K562 (cell line): ENCODE measurements at regions not wholly inside any gene's neighbourhood (a gene's known extent, or its start where the extent isn't known, plus 50 kb on each side); places are given as distances from the start of the nearest gene placed in this dataset.

Source experiments
- ATAC-seq: fragments of 200-7000 bp; cut with Tn5 transposase; 3 replicates; pipeline ENCODE4 v1.9.1; 2020; ENCODE audit warnings: moderate library complexity
- BruUV-seq: library from RNA; stranded (reverse); fragments of 400-500 nt; replicated peaks from 2 replicates; lab custom pipeline; 2021; lab: Mats Ljungman, UMichigan
- CTCF ChIA-PET: fragments of 300-600 bp; formaldehyde crosslinking; extraction: SDS; loops from one replicate; lab custom pipeline; 2021; ENCODE audit warnings: low intra/inter-chr PET ratio; lab: Yijun Ruan, JAX
- POLR2A ChIA-PET: fragments of 300-600, 350-650 bp; sonication (Branson Sonifier 250); formaldehyde crosslinking; extraction: SDS; loops from one replicate; lab custom pipeline; 2021; ENCODE audit warnings: antibody characterized with exemption, inconsistent platforms; lab: Yijun Ruan, JAX
- DNase-seq, 4 experiments: peaks; one replicate each; pipeline versions ENCODE4 v3.0.0 to v3.0.0-alpha.2; 2011 to 2018; ENCODE audit warnings: low spot score in 3 of 4, mixed read lengths in 3 of 4; ENCODE audit errors: extremely low read depth in 1 of 4
- FAIRE-seq: peaks from 2 replicates; lab custom pipeline; 2011; peaks lifted over from hg19 to GRCh38; lab: Jason Lieb, UNC
- H2AFZ ChIP-seq: 2 replicates; pipeline ENCODE4 v1.6.0; 2011; ENCODE audit warnings: low read depth, low read length, control low read depth, inconsistent platforms
- H3K27ac ChIP-seq: fragments of 200-600 bp; 3 replicates; pipeline ENCODE4 v1.8.0; 2011; ENCODE audit warnings: low read depth, mild to moderate bottlenecking, control low read depth, inconsistent platforms, low read length, moderate library complexity, mixed read lengths; ENCODE audit errors: extremely low read depth
- H3K27me3 ChIP-seq, 2 experiments: fragments of 300-600 bp in 1 of 2; 2 replicates in 1 of 2; 3 replicates in 1 of 2; pipeline versions ENCODE4 v1.6.0 to v1.8.0; 2011; ENCODE audit warnings: inconsistent platforms in 2 of 2, low read length in 2 of 2, mild to moderate bottlenecking in 1 of 2, mixed read lengths in 1 of 2, moderate library complexity in 1 of 2; ENCODE audit not compliant: control insufficient read depth in 2 of 2, insufficient read depth in 2 of 2
- H3K36me3 ChIP-seq: fragments of 300-600 bp; 3 replicates; pipeline ENCODE4 v1.8.0; 2011; ENCODE audit warnings: mild to moderate bottlenecking, low read length, inconsistent platforms; ENCODE audit not compliant: control insufficient read depth, insufficient read depth
- H3K4me1 ChIP-seq, 2 experiments: fragments of 200-600 bp in 1 of 2; replicated peaks in 1 of 2; 2 replicates in 1 of 2; 3 replicates in 1 of 2; pipeline versions ENCODE4 v1.5.1 to v1.8.0; 2011; ENCODE audit warnings: inconsistent platforms in 2 of 2, low read length in 2 of 2, mild to moderate bottlenecking in 1 of 2, mixed read lengths in 1 of 2, moderate library complexity in 1 of 2; ENCODE audit not compliant: control insufficient read depth in 2 of 2, insufficient read depth in 2 of 2
- H3K4me2 ChIP-seq: 2 replicates; pipeline ENCODE4 v1.6.1; 2011; ENCODE audit warnings: low read length, control low read depth, inconsistent platforms, mixed read lengths; ENCODE audit not compliant: insufficient read depth
- H3K4me3 ChIP-seq: fragments of 200-600 bp; sonication (generic), shearing (Covaris generic); 2 replicates; pipeline ENCODE4 v1.5.1; 2016; ENCODE audit warnings: control low read depth, inconsistent platforms
- H3K79me2 ChIP-seq: fragments of 200-600 bp; 3 replicates; pipeline ENCODE4 v1.8.0; 2011; ENCODE audit warnings: low read length, inconsistent platforms; ENCODE audit not compliant: control insufficient read depth, insufficient read depth
- H3K9ac ChIP-seq, 2 experiments: 2 replicates each; pipeline versions ENCODE4 v1.6.0 to v1.6.1; 2011; ENCODE audit warnings: low read depth in 2 of 2, low read length in 2 of 2, control low read depth in 1 of 2, inconsistent platforms in 1 of 2, mild to moderate bottlenecking in 1 of 2, mixed read lengths in 1 of 2; ENCODE audit not compliant: insufficient read depth in 1 of 2
- H3K9me1 ChIP-seq: one replicate; pipeline ENCODE4 v1.6.0; 2011; ENCODE audit warnings: inconsistent platforms, mild to moderate bottlenecking, low read length, moderate library complexity; ENCODE audit not compliant: control insufficient read depth, insufficient read depth
- H3K9me3 ChIP-seq: replicated peaks from 2 replicates; pipeline ENCODE4 v1.5.1; 2011; ENCODE audit warnings: low read depth, low read length, inconsistent platforms; ENCODE audit not compliant: control insufficient read depth, insufficient read depth
- H4K20me1 ChIP-seq: replicated peaks from 2 replicates; pipeline ENCODE4 v1.6.1; 2011; ENCODE audit warnings: low read length, inconsistent platforms, mixed read lengths; ENCODE audit not compliant: control insufficient read depth, insufficient read depth
- BRF1 ChIP-seq: IDR thresholded peaks from 3 replicates; pipeline ENCODE4 v1.6.1; 2011; ENCODE audit warnings: borderline replicate concordance, mild to moderate bottlenecking; ENCODE audit not compliant: insufficient read length; ENCODE audit errors: extremely low read depth
- CLOCK ChIP-seq: fragments of 250-450 bp; sonication (Bioruptor Pico); IDR thresholded peaks from 2 replicates; pipeline ENCODE4 v1.4.0; 2020; ENCODE audit warnings: mild to moderate bottlenecking, moderate library complexity, borderline replicate concordance
- CTCFL ChIP-seq: IDR thresholded peaks from 2 replicates; pipeline ENCODE4 v1.6.1; 2011; ENCODE audit warnings: borderline replicate concordance, low read depth, mild to moderate bottlenecking, moderate library complexity, low read length; ENCODE audit not compliant: insufficient read depth, poor library complexity, severe bottlenecking
- GABPB2 ChIP-seq: fragments of 250-450 bp; sonication (Bioruptor Pico); conservative IDR thresholded peaks from 2 replicates; pipeline ENCODE4 v1.5.1; 2021; ENCODE audit warnings: mild to moderate bottlenecking
- HDAC3 ChIP-seq: fragments of 450-650 bp; IDR thresholded peaks from 2 replicates; pipeline ENCODE4 v1.6.1; 2018; ENCODE audit warnings: borderline replicate concordance, mild to moderate bottlenecking, moderate library complexity; ENCODE audit not compliant: partially characterized antibody
- ILK ChIP-seq: fragments of 450-650 bp; IDR thresholded peaks from 2 replicates; pipeline ENCODE4 v1.6.1; 2016; ENCODE audit warnings: missing genetic modification characterization, low read depth, mild to moderate bottlenecking, missing compliant biosample characterization, moderate library complexity, borderline replicate concordance
- KHSRP ChIP-seq: fragments of 450-650 bp; IDR thresholded peaks from 2 replicates; pipeline ENCODE4 v1.6.1; 2017
- ZNF143 ChIP-seq: sonication (generic); formaldehyde crosslinking; IDR thresholded peaks from 2 replicates; pipeline ENCODE4 v1.9.0; 2022; ENCODE audit warnings: mild to moderate bottlenecking, missing genetic modification reagents
- WGBS: fragments of 100-300 bp; shearing (Covaris generic); methylation state at CpG from one replicate; pipeline ENCODE4 v1.1.6; 2016; ENCODE audit warnings: low coverage, mixed read lengths; ENCODE audit not compliant: insufficient coverage; ENCODE audit errors: missing lambda C conversion rate; 5-methylcytosine and 5-hydroxymethylcytosine counted together
- in situ Hi-C: fragments of 300-500 bp; cut with MboI; formaldehyde crosslinking; loops from 4 replicates; pipeline ENCODE4 v1.15.0; 2018; ENCODE audit warnings: inconsistent platforms, mixed read lengths
- intact Hi-C: fragments of 100-400 bp; cut with micrococcal nuclease; formaldehyde crosslinking; loops from 2 replicates; pipeline ENCODE4 v1.14.2; 2022
- TF ChIP-seq, protein P1 (sequence below): fragments of 450-650 bp; IDR thresholded peaks from 2 replicates; pipeline ENCODE4 v1.6.1; 2017; ENCODE audit warnings: antibody characterized with exemption, mild to moderate bottlenecking
- TF ChIP-seq, protein P2 (sequence below), 2 experiments: fragments of 450-650 bp; IDR thresholded peaks; 2 replicates each; pipeline ENCODE4 v1.6.1; 2016

GRCh38 chr4:181659876-181660275 lies 583.3 kb upstream of the TENM3 start (continued):
- TF ChIP-seq CTCFL (no peak), BRF1 (no peak), HDAC3 (no peak), ZNF143 (CRISPR knock-in tag) (no peak)

DNA sequence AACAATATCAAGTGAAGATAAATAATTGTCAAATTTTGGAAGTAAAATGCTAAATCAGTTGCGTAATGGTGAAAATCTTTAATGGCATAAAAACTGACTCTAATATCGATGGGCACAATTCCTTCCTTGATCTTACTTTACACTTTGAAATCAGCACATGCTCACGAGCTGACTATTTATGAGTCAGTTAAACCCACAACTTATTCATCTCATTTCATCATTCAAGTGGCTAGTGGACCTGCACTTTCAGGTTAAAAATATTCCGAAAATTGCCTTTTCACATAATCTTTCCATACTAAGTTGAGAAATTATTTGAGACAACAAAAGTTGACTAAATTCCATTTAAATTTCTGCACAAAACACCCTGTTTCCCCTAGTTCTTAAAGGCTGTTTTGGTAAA lies 582.1 kb upstream of the TENM3 start:
- CTCF ChIA-PET: no interaction called here
- TF ChIP-seq CLOCK (CRISPR knock-in tag): no peak
- TF ChIP-seq, protein P1, sequence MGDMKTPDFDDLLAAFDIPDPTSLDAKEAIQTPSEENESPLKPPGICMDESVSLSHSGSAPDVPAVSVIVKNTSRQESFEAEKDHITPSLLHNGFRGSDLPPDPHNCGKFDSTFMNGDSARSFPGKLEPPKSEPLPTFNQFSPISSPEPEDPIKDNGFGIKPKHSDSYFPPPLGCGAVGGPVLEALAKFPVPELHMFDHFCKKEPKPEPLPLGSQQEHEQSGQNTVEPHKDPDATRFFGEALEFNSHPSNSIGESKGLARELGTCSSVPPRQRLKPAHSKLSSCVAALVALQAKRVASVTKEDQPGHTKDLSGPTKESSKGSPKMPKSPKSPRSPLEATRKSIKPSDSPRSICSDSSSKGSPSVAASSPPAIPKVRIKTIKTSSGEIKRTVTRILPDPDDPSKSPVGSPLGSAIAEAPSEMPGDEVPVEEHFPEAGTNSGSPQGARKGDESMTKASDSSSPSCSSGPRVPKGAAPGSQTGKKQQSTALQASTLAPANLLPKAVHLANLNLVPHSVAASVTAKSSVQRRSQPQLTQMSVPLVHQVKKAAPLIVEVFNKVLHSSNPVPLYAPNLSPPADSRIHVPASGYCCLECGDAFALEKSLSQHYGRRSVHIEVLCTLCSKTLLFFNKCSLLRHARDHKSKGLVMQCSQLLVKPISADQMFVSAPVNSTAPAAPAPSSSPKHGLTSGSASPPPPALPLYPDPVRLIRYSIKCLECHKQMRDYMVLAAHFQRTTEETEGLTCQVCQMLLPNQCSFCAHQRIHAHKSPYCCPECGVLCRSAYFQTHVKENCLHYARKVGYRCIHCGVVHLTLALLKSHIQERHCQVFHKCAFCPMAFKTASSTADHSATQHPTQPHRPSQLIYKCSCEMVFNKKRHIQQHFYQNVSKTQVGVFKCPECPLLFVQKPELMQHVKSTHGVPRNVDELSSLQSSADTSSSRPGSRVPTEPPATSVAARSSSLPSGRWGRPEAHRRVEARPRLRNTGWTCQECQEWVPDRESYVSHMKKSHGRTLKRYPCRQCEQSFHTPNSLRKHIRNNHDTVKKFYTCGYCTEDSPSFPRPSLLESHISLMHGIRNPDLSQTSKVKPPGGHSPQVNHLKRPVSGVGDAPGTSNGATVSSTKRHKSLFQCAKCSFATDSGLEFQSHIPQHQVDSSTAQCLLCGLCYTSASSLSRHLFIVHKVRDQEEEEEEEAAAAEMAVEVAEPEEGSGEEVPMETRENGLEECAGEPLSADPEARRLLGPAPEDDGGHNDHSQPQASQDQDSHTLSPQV: no peak
- TF ChIP-seq GABPB2 (CRISPR knock-in tag): no peak
- TF ChIP-seq ILK (tag): no peak
- TF ChIP-seq KHSRP: no peak
- TF ChIP-seq, protein P2, sequence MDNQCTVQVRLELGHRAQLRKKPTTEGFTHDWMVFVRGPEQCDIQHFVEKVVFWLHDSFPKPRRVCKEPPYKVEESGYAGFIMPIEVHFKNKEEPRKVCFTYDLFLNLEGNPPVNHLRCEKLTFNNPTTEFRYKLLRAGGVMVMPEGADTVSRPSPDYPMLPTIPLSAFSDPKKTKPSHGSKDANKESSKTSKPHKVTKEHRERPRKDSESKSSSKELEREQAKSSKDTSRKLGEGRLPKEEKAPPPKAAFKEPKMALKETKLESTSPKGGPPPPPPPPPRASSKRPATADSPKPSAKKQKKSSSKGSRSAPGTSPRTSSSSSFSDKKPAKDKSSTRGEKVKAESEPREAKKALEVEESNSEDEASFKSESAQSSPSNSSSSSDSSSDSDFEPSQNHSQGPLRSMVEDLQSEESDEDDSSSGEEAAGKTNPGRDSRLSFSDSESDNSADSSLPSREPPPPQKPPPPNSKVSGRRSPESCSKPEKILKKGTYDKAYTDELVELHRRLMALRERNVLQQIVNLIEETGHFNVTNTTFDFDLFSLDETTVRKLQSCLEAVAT (IDR thresholded peaks at IDR 0.05): no peak

More for the DNA sequence above, 582.1 kb upstream of the TENM3 start:
- Histone ChIP-seq H3K9me1 (no peaks in the 10 kb centered on the region), H3K9ac (no peak overlapping the region), H3K79me2 (no peaks in the 10 kb centered on the region), H4K20me1 (no peaks in the 10 kb centered on the region), H3K27ac (no peak overlapping the region), H3K36me3 (no peaks in the 10 kb centered on the region), H3K4me1 (no peaks in the 10 kb centered on the region), H2AFZ (no peak overlapping the region), H3K4me3 (no peak overlapping the region), H3K27me3 (no peaks in the 10 kb centered on the region), H3K9me3 (no peaks in the 10 kb centered on the region), H3K4me2 (no peak overlapping the region)
- no TSS peak for BruUV-seq
- in situ Hi-C loops (no loop called here), intact Hi-C loops (no loop called here)
- no peak for DNase-seq
- POLR2A ChIA-PET: no interaction called here
- FAIRE-seq: no peak
- ATAC-seq: no peak
- 0% methylated on average over 4 of the region's 4 CpGs for WGBS
